NCI-H526 (cell line): ENCODE measurements at regions not wholly inside any gene's neighbourhood (a gene's known extent, or its start where the extent isn't known, plus 50 kb on each side); places are given as distances from the start of the nearest gene placed in this dataset.
A peak's percentile ranks its signal among the peaks of the same experiment; 100 is the strongest.
"Not testable (repeated sequence)": the region's sequence is repeated elsewhere in the genome, so short reads cannot be mapped to it uniquely, and the experiment has no call there.

Source experiments
- DNase-seq, 2 experiments: peaks; one replicate each; lab custom pipeline; 2025; lab: John Stamatoyannopoulos, UW

DNA sequence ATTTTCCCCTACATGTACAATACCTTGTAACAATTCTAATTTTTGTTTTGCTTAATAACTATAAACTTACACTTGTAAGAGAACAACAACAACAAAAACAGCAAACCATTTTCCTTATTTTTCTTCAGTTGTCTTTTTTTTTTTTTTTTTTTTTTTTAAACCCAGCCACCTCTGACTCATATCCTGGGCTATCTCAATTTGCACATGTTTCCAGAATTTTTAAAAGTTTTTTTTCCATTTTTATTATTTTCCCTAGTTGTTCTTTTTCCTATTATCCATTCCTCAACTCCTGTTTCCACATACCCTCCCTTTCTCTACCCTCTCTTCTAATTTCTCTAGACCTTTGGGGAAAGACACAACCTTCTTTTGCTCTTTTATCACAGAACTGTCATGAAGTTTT, 112.5 kb downstream of the EFEMP1 start:
- no peak for DNase-seq

DNA sequence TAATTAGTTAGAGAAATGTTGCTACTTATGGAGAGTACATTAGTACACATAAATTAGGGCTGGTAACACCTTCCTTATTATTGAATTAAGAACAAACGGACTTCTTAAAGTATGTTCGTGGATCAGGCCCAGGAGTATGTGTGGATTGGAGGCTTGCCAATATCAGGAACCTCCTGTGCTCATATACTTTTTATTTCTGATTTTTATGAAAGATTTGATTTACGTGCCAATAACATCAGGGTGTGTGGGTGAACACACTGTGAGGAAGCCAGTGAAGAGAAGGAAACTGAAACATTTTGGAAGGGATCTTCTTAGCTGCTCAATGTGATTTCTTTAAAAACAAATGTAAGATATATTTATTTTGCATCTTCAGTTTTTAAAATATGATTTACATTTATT, 113.0 kb downstream of the EFEMP1 start:
- no peak for DNase-seq

GRCh38 chr2:55809875-55810621, 113.5 kb downstream of the EFEMP1 start:
- peak; percentile 95 for DNase-seq

DNA sequence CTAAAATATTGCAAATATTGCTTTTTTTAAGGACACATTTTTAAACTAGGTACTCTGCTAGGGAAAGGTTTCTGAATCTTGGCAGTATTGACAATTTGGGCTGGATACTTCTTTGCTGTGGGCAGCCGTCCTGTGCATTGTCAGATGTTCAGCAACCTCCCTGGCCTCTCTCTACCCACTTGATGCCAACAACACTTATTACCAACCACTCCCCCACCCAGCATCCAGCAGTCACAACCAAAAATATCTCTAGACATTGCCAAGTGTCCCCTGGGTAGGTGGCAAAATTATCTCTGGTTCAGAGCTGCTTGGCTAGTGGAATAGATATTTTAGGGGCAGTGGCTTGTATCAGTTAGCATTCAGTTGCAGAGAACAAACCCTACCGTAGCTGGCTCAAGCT, 114.3 kb upstream of the PNPT1 start:
- no peak for DNase-seq

DNA sequence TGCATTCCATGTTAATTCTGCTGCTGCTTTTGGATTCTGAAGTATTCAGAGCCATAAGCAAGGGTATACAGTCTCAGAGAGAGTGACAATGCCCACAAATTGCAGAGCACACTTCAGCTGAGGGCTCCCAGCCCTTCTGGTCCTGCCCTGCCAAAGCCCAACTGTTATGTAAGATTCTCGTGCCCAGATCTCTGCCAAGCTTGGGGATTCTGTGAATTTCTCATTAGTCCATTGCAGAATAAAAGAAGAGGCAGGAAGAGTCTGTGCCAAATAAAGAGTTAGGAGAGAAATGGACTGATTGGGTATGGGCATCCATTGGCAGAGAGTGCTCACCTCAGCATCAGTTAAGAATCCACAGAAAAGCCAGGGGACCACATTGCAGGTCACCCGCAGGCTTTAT, 112.0 kb upstream of the PNPT1 start:
- no peak for DNase-seq

DNA sequence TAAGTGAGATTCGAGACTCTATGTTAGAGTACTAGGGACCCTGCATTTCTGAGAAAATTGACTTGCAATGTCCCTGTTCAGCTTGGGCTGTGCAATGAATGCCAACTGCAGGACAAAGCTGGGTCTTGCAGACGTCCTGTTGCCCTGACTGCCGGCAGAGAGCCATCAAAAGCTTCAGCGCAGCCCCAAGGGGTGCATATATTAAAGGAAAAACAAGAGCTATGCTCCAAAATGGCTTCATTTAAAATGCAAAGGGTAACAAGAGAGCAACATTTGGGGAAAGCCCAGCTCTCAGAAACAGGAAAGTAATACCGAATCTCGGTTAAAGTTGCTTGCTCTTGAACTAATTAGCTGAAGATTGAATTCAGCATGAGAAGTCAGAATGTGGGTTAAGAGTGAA, 110.9 kb upstream of the PNPT1 start:
- DNase-seq = no peak

- no peak for DNase-seq
Observed at GRCh38 chr2:55802067-55802466, 108.4 kb upstream of the PNPT1 start.

DNA sequence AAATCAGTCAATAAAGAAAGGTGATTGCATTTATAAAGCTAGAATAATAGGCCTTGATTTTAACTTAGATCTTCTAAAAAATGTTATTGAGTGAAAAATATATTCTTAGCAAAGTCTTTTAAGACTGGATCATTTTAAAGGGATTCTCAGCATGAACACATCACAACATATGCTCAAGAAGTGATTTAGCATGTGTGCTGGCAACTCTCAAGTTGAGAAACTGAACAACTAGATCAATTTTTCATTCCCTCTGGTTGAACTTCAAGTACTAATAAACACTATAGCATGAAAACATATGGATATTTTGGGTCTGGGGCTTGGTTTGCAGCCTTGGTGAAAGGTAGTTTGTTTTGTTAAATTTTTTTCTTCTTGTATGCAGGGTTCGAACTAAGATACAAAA, 107.8 kb upstream of the PNPT1 start:
- no peak for DNase-seq

DNA sequence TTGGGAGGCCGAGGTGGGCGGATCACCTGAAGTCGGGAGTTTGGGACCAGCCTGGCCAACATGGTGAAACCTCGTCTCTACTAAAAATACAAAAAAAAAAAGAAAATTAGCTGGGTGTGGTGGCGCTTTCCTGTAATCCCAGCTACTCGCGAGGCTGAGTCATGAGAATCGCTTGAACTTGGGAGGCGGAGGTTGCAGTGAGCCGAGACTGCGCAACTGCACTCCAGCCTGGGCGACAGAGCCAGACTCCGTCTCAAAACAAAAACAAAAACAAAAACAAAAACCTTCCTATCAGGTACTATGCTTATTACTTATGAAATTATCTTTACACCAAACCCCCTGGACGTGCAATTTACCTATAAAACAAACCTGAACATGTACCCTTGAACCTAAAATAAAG, 106.0 kb upstream of the PNPT1 start:
- not testable (repeated sequence) for DNase-seq

DNA sequence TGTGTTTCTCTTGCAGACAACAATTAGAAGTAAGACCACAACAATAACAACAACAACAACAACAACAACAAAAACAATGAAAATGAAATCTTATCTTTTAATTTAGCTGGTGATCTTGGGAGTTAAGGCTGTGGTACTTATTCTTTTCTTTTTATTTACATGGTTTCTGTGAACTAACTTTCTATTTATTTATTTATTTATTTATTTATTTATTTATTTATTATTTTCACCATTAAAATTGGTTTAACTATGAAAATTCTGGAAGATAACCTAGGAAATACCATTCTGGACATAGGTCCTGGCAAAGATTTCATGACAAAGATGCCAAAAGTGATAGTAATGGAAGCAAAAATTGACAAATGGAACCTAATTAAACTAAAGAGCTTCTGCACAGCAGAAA, 102.5 kb upstream of the PNPT1 start:
- DNase-seq = no peak

- not testable (repeated sequence) for DNase-seq
Observed at GRCh38 chr2:55793602-55794001, 100.0 kb upstream of the PNPT1 start.

DNA sequence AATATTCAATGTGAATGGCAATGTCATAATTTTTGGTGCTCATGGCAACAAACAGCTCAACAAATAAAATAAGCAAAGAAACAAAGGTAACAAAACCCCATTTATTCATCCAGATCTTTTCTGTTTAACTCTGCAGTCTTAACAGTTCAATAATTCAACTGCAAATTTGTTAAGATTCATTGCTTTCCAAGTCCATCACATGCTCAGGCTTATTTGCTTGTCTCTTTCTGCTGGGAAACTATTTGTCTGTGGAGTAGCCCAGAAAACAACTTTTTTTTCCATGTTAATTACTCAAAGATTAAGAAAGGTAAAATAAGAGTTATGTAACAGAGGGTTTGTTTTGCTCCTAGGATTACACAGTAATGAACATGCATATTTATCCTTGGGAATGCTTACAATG, 92.6 kb upstream of the PNPT1 start:
- DNase-seq = no peak

GRCh38 chr2:55783751-55784150, 90.1 kb upstream of the PNPT1 start:
- DNase-seq = not testable (repeated sequence)

DNA sequence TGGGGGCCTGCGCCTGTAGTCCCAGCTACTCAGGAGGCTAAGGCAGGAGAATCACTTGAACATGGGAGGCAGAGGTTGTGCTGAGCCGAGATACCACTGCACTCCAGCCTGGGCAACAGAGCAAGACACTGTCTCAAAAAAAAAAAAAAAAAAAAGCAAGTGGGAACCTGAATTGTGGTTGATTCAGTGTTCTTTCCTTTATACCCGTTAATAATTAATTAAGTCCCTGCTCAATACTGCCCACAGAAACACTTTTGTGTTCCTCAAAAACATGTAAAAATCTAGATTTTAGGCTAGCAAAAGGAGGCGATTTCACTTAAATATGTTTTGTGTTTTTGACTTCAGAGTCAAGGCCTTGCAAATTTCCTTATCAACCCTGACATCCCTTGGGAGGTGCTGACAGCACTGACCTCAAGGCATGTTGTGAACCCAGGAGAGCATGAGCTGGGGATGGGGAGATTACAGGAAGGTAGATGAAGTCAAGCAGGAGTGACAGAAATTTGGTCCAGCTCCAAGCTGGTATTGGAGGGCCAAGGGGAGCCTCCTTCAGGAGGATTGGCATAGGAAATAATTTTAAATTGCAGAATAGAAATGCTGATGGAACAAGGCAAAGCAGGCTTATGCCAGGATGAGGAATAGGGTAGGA, 89.0 kb upstream of the PNPT1 start:
- no peak for DNase-seq

DNA sequence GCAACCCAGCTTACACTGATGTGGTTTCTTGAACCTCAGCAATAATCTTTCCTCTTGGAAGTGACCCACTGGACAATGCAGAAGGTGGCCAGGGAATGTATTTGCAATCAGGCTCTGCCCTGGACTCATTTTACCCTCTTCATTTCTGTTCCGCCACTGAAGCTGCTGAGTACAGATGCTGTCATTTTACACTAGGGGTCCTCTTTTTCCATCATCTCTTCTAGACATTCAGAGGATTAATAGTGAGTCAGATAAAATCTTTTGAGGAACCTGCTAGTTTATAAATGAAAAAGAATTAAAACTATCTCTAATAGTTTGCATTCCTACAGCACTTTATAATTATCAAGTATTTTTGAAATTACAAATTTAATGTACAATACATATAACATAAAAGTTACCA, 87.9 kb upstream of the PNPT1 start:
- DNase-seq = peak in 1 of 2 experiments; percentile 4

- no peak for DNase-seq
Observed at GRCh38 chr2:55780697-55781096, 87.1 kb upstream of the PNPT1 start.

DNA sequence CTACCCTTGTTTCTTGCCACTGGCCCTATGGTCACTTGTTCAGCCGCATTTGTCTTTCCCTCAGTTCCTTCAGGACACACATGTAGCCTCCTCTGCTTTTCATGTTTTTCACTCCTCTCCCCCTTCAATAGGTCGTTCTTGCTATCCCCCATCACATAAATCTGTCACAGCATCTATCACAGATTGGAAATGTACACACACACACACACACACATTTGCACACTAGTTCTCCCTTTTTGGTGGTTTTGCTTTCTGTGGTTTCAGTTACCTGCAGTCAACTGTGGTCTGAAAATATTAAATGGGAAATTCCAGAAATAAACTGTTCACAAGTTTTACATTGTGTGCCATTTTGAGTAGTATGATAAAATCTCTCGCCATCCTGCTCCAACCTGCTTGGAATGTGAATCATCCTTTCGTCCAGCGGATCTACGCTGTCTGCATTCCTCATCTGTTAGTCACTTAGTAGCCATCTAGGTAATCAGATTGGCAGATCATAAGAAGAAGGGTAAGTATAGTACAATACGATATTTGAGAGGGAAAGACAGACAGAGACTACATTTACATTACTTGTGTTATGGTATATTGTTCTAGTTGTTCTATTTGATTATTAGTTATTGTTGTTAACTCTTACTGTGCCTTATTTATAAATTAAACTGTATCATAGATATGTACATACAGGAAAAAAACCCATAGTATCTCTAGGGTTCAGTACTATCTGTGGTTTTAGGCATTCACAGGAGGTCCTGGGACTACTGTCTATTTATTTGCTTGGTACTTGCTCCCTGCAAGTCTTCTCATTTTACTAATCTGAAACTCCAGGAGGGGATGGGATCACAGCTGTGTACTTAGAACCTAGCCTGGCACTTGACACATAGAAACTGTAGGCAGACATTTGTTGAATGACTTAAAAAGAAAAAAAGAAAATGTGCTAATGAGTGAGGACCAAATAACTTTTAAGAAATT, 86.1 kb upstream of the PNPT1 start:
- DNase-seq = no peak

DNA sequence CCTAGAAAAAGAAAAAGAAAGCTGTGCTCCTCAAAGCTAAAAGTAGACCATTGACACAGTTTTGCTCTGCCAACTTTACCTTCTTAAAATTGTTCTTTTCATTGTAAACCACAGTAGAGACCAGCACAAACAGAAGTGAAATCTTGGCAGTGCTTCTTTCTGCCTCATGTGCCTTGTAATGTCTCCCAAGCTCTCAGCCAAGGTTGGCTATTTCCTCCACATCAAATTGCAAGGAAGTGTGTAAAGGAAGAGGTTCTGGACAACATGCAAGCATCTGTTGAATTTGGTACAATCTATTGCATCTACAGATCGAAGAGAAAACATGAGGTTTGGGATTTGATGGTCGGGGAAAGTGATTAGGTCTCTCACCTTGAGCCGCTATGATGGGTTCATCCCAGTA, 83.3 kb upstream of the PNPT1 start:
- no peak for DNase-seq

DNA sequence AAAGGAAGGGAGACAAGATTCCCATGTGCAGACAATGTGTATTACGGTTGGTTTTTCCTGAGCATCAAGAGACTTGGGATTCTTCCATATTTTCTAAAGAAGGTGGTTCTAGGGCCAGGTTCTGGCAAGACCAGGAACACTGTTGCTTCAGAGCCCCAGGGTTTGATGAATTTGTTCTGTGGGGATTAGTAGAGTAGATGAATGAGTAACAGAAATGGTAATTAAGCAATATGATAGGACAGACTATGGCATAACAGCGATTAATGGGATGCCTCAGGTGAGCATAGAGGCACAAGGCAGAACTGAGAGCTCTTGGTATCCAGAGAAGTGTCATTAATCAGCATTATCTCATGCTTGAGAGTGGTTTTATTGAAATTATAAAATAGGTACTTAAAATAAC, 82.8 kb upstream of the PNPT1 start:
- DNase-seq = no peak

- no peak for DNase-seq
Observed at GRCh38 chr2:55775828-55776227, 82.2 kb upstream of the PNPT1 start.

- not testable (repeated sequence) for DNase-seq
Observed at GRCh38 chr2:55773651-55774050, 80.0 kb upstream of the PNPT1 start.

GRCh38 chr2:55772109-55772980, 78.7 kb upstream of the PNPT1 start:
- DNase-seq = no peak
